HEK293T (cell line): ENCODE measurements at regions not wholly inside any gene's neighbourhood (a gene's known extent, or its start where the extent isn't known, plus 50 kb on each side); places are given as distances from the start of the nearest gene placed in this dataset.

Source experiments
- ARNT ChIP-seq: fragments of 450-650 bp; IDR thresholded peaks from 2 replicates; pipeline ENCODE4 v1.6.1; 2017; ENCODE audit warnings: mild to moderate bottlenecking
- BHLHE40 ChIP-seq: fragments of 450-650 bp; IDR thresholded peaks from 2 replicates; pipeline ENCODE4 v1.6.1; 2016; ENCODE audit warnings: mild to moderate bottlenecking, moderate library complexity, borderline replicate concordance
- CTBP1 ChIP-seq: fragments of 450-650 bp; IDR thresholded peaks from 2 replicates; pipeline ENCODE4 v1.6.1; 2016; ENCODE audit warnings: borderline replicate concordance
- ELF4 ChIP-seq: fragments of 450-650 bp; IDR thresholded peaks from 2 replicates; pipeline ENCODE4 v1.6.1; 2017; ENCODE audit warnings: antibody characterized with exemption
- FOXM1 ChIP-seq: fragments of 450-650 bp; IDR thresholded peaks from 2 replicates; pipeline ENCODE4 v1.6.1; 2017; ENCODE audit warnings: mild to moderate bottlenecking, borderline replicate concordance
- HDGF ChIP-seq: fragments of 450-650 bp; IDR thresholded peaks from 2 replicates; pipeline ENCODE4 v1.6.1; 2017; ENCODE audit warnings: antibody characterized with exemption, borderline replicate concordance
- NFRKB ChIP-seq: fragments of 450-650 bp; IDR thresholded peaks from 2 replicates; pipeline ENCODE4 v1.6.1; 2016; ENCODE audit warnings: mild to moderate bottlenecking, moderate library complexity
- SP1 ChIP-seq: fragments of 450-650 bp; IDR thresholded peaks from 2 replicates; pipeline ENCODE4 v1.6.1; 2017
- SUZ12 ChIP-seq: fragments of 450-650 bp; IDR thresholded peaks from 2 replicates; pipeline ENCODE4 v1.6.1; 2016; ENCODE audit warnings: mild to moderate bottlenecking
- TARDBP ChIP-seq: fragments of 450-650 bp; IDR thresholded peaks from 2 replicates; pipeline ENCODE4 v1.6.1; 2016
- ZNF384 ChIP-seq: fragments of 450-650 bp; IDR thresholded peaks from 2 replicates; pipeline ENCODE4 v1.6.1; 2016

- TF ChIP-seq BHLHE40 (no peak), ARNT (no peak), NFRKB (no peak), TARDBP (no peak), ELF4 (no peak), FOXM1 (no peak), ZNF384 (no peak), SUZ12 (no peak), HDGF (no peak), SP1 (no peak), CTBP1 (no peak)
Measured at GRCh38 chr15:91635641-91636040, 217.9 kb upstream of the SLCO3A1 start.
